PC-9 (cell line): ENCODE measurements at regions not wholly inside any gene's neighbourhood (a gene's known extent, or its start where the extent isn't known, plus 50 kb on each side); places are given as distances from the start of the nearest gene placed in this dataset.

Experiments used
- BruUV-seq: library from RNA; stranded (reverse); fragments of 400-500 nt; replicated peaks from 2 replicates; lab custom pipeline; 2021; lab: Mats Ljungman, UMichigan
- CTCF ChIA-PET: fragments of 300-600 bp; sonication (Branson Sonifier 250); formaldehyde crosslinking; loops from one replicate; lab custom pipeline; 2022; ENCODE audit warnings: antibody characterized with exemption; lab: Charles Lee
- POLR2A ChIA-PET: fragments of 300-600 bp; sonication (Branson Sonifier 250); formaldehyde crosslinking; loops from one replicate; lab custom pipeline; 2022; ENCODE audit warnings: antibody characterized with exemption; ENCODE audit not compliant: unreplicated experiment; lab: Charles Lee
- DNase-seq, 2 experiments: peaks; one replicate each; pipeline versions ENCODE4 v3.0.0 to v3.0.0-alpha.2; 2015 to 2022; ENCODE audit warnings: mixed read lengths in 1 of 2
- H2AFZ ChIP-seq: fragments of 200-600 bp; sonication (generic); 2 replicates; pipeline ENCODE4 v1.8.1; 2017; ENCODE audit warnings: antibody characterized with exemption
- H3F3A ChIP-seq: fragments of 200-600 bp; sonication (generic); 2 replicates; pipeline ENCODE4 v1.8.1; 2017; ENCODE audit warnings: antibody characterized with exemption, mild to moderate bottlenecking, low read depth; ENCODE audit not compliant: insufficient read depth
- H3K27ac ChIP-seq: fragments of 200-600 bp; sonication (generic); 2 replicates; pipeline ENCODE4 v1.6.1; 2016; ENCODE audit warnings: mixed run types
- H3K27me3 ChIP-seq: fragments of 200-600 bp; sonication (generic); 2 replicates; pipeline ENCODE4 v1.6.1; 2016; ENCODE audit warnings: low read depth, mixed run types; ENCODE audit not compliant: insufficient read depth
- H3K36me3 ChIP-seq: fragments of 200-600 bp; sonication (generic); 2 replicates; pipeline ENCODE4 v1.6.1; 2016; ENCODE audit warnings: low read depth, mixed run types
- H3K4me1 ChIP-seq: fragments of 200-600 bp; sonication (generic); replicated peaks from 2 replicates; pipeline ENCODE4 v1.6.1; 2016; ENCODE audit warnings: mixed run types; ENCODE audit not compliant: insufficient read depth
- H3K4me2 ChIP-seq: fragments of 200-600 bp; sonication (generic); 2 replicates; pipeline ENCODE4 v1.6.1; 2017; ENCODE audit warnings: mixed run types
- H3K4me3 ChIP-seq: fragments of 200-600 bp; sonication (generic); 2 replicates; pipeline ENCODE4 v1.6.1; 2016; ENCODE audit warnings: mixed run types
- H3K79me2 ChIP-seq: fragments of 200-600 bp; sonication (generic); 2 replicates; pipeline ENCODE4 v1.6.1; 2017; ENCODE audit warnings: low read depth, mixed run types
- H3K9me2 ChIP-seq: fragments of 200-600 bp; sonication (generic); 2 replicates; pipeline ENCODE4 v1.8.1; 2017; ENCODE audit warnings: mild to moderate bottlenecking; ENCODE audit not compliant: insufficient read depth
- H3K9me3 ChIP-seq: fragments of 200-600 bp; sonication (generic); 2 replicates; pipeline ENCODE4 v1.8.1; 2016; ENCODE audit warnings: low read depth; ENCODE audit not compliant: insufficient read depth
- H4K20me1 ChIP-seq: fragments of 200-600 bp; sonication (generic); 2 replicates; pipeline ENCODE4 v1.8.1; 2017; ENCODE audit not compliant: insufficient read depth
- CTCF ChIP-seq: fragments of 200-600 bp; sonication (generic); conservative IDR thresholded peaks from 2 replicates; pipeline ENCODE4 v1.6.1; 2017; ENCODE audit warnings: mixed run types, antibody characterized with exemption, mild to moderate bottlenecking, moderate library complexity
- EZH2 ChIP-seq: fragments of 200-600 bp; sonication (generic); IDR thresholded peaks from 2 replicates; pipeline ENCODE4 v1.8.0; 2017; ENCODE audit warnings: antibody characterized with exemption, low read depth
- intact Hi-C: fragments of 100-400 bp; cut with micrococcal nuclease; formaldehyde crosslinking; loops from one replicate; pipeline ENCODE4 v1.10.0; 2022; ENCODE audit not compliant: unreplicated experiment

GRCh38 chr12:58238411-58238810, 297.0 kb downstream of the ATP23 start:
- no peaks in the 10 kb centered on the region for H3K27me3 ChIP-seq
- ChIA-PET POLR2A (no interaction called here), CTCF (no interaction called here)
- H3K4me1 ChIP-seq = no peaks in the 10 kb centered on the region
- no peak overlapping the region for H3K27ac ChIP-seq
- H3K79me2 ChIP-seq = no peaks in the 10 kb centered on the region
- H4K20me1 ChIP-seq = no peaks in the 10 kb centered on the region
- no peak for DNase-seq
- TF ChIP-seq CTCF = no peak
- no peak for TF ChIP-seq EZH2
- intact Hi-C loops = no loop called here
- H3K36me3 ChIP-seq = no peaks in the 10 kb centered on the region
- no TSS peak for BruUV-seq
- H3F3A ChIP-seq = no peaks in the 10 kb centered on the region
- 0 out of 2 replicates have a peak, but pooled peaks cover 5% of the 10 kb centered on the region for H3K9me2 ChIP-seq
- H3K9me3 ChIP-seq = no peaks in the 10 kb centered on the region
- no peak overlapping the region for H3K4me3 ChIP-seq
- no peak overlapping the region for H3K4me2 ChIP-seq
- H2AFZ ChIP-seq = no peak overlapping the region

GRCh38 chr12:58241099-58241498, 299.7 kb downstream of the ATP23 start:
- Histone ChIP-seq H3F3A (no peaks in the 10 kb centered on the region), H3K9me3 (no peaks in the 10 kb centered on the region), H3K9me2 (0 out of 2 replicates have a peak, but pooled peaks cover 5% of the 10 kb centered on the region), H3K27ac (no peak overlapping the region), H4K20me1 (no peaks in the 10 kb centered on the region), H3K79me2 (no peaks in the 10 kb centered on the region), H3K27me3 (no peaks in the 10 kb centered on the region), H3K4me1 (no peaks in the 10 kb centered on the region), H3K36me3 (no peaks in the 10 kb centered on the region), H2AFZ (no peak overlapping the region), H3K4me2 (no peak overlapping the region), H3K4me3 (no peak overlapping the region)
- ChIA-PET CTCF (no interaction called here), POLR2A (no interaction called here)
- no TSS peak for BruUV-seq
- intact Hi-C loops = no loop called here
- no peak for DNase-seq
- TF ChIP-seq EZH2 = no peak
- TF ChIP-seq CTCF = no peak

- H3K27ac ChIP-seq = no peak overlapping the region
- no peaks in the 10 kb centered on the region for H4K20me1 ChIP-seq
- intact Hi-C loops = no loop called here
- H3K4me3 ChIP-seq = no peak overlapping the region
- H3K9me2 ChIP-seq = 0 out of 2 replicates have a peak, but pooled peaks cover 5% of the 10 kb centered on the region
- H3F3A ChIP-seq = no peaks in the 10 kb centered on the region
- no peak overlapping the region for H3K4me2 ChIP-seq
- no TSS peak for BruUV-seq
- H3K36me3 ChIP-seq = no peaks in the 10 kb centered on the region
- H3K79me2 ChIP-seq = no peaks in the 10 kb centered on the region
- H3K4me1 ChIP-seq = no peaks in the 10 kb centered on the region
- TF ChIP-seq EZH2 = no peak
- TF ChIP-seq CTCF = no peak
- H3K27me3 ChIP-seq = no peaks in the 10 kb centered on the region
- no peak overlapping the region for H2AFZ ChIP-seq
- DNase-seq = no peak
- no peaks in the 10 kb centered on the region for H3K9me3 ChIP-seq
- CTCF ChIA-PET = no interaction called here
- POLR2A ChIA-PET = no interaction called here
Observed at GRCh38 chr12:58242796-58243630, 301.6 kb downstream of the ATP23 start.
